COR-L47 (cell line): ENCODE measurements at regions not wholly inside any gene's neighbourhood (a gene's known extent, or its start where the extent isn't known, plus 50 kb on each side); places are given as distances from the start of the nearest gene placed in this dataset.
A peak's percentile ranks its signal among the peaks of the same experiment; 100 is the strongest.

Experiments used
- DNase-seq: peaks from one replicate; lab custom pipeline; 2025; lab: John Stamatoyannopoulos, UW

GRCh38 chr4:162640152-162640551 is 476.4 kb upstream of the FSTL5 start:
- no peak for DNase-seq

GRCh38 chr4:162634390-162634789 is 470.6 kb upstream of the FSTL5 start:
- no peak for DNase-seq

- DNase-seq, result no peak
Measured at GRCh38 chr4:162622664-162623063, 458.9 kb upstream of the FSTL5 start.

- DNase-seq, result no peak
Measured at GRCh38 chr4:162610116-162610515, 446.3 kb upstream of the FSTL5 start.

GRCh38 chr4:162586266-162586665 is 422.5 kb upstream of the FSTL5 start:
- no peak for DNase-seq

- no peak for DNase-seq
Measured at GRCh38 chr4:162582180-162582579, 418.4 kb upstream of the FSTL5 start.

GRCh38 chr4:162565730-162566129 is 401.9 kb upstream of the FSTL5 start:
- no peak for DNase-seq

GRCh38 chr4:162560073-162560472 is 396.3 kb upstream of the FSTL5 start:
- no peak for DNase-seq

GRCh38 chr4:162557516-162558106 is 393.8 kb upstream of the FSTL5 start:
- no peak for DNase-seq

GRCh38 chr4:162535121-162535520 is 371.3 kb upstream of the FSTL5 start:
- DNase-seq, result no peak

GRCh38 chr4:162523171-162523570 is 359.4 kb upstream of the FSTL5 start:
- no peak for DNase-seq

GRCh38 chr4:162522724-162523123 is 358.9 kb upstream of the FSTL5 start:
- no peak for DNase-seq

- no peak for DNase-seq
Measured at GRCh38 chr4:162510937-162511336, 347.1 kb upstream of the FSTL5 start.

- no peak for DNase-seq
Measured at GRCh38 chr4:162510115-162510514, 346.3 kb upstream of the FSTL5 start.

GRCh38 chr4:162509333-162509732 is 345.5 kb upstream of the FSTL5 start:
- DNase-seq, result no peak

- DNase-seq, result no peak
Measured at GRCh38 chr4:162506253-162506652, 342.5 kb upstream of the FSTL5 start.

- DNase-seq, result no peak
Measured at GRCh38 chr4:162503868-162504267, 340.1 kb upstream of the FSTL5 start.

GRCh38 chr4:162502109-162502508 is 338.3 kb upstream of the FSTL5 start:
- no peak for DNase-seq

GRCh38 chr4:162499478-162499877 is 335.7 kb upstream of the FSTL5 start:
- DNase-seq, result no peak

GRCh38 chr4:162498168-162498567 is 334.4 kb upstream of the FSTL5 start:
- DNase-seq, result no peak

GRCh38 chr4:162497564-162498167 is 333.9 kb upstream of the FSTL5 start:
- DNase-seq, result peak; percentile 26

- no peak for DNase-seq
Measured at GRCh38 chr4:162494935-162495334, 331.1 kb upstream of the FSTL5 start.

GRCh38 chr4:162485486-162485885 is 321.7 kb upstream of the FSTL5 start:
- DNase-seq, result no peak

- DNase-seq, result no peak
Measured at GRCh38 chr4:162475246-162475645, 311.4 kb upstream of the FSTL5 start.
